NCI-H2196 (cell line): ENCODE measurements at regions not wholly inside any gene's neighbourhood (a gene's known extent, or its start where the extent isn't known, plus 50 kb on each side); places are given as distances from the start of the nearest gene placed in this dataset.
"Not testable (repeated sequence)": the region's sequence is repeated elsewhere in the genome, so short reads cannot be mapped to it uniquely, and the experiment has no call there.

Experiments
- DNase-seq: peaks from one replicate; lab custom pipeline; 2025; ENCODE audit not compliant: unreplicated experiment; lab: John Stamatoyannopoulos, UW

- DNase-seq, result no peak
Measured at GRCh38 chr4:66482186-66482585, 811.9 kb upstream of the EPHA5 start.

DNA sequence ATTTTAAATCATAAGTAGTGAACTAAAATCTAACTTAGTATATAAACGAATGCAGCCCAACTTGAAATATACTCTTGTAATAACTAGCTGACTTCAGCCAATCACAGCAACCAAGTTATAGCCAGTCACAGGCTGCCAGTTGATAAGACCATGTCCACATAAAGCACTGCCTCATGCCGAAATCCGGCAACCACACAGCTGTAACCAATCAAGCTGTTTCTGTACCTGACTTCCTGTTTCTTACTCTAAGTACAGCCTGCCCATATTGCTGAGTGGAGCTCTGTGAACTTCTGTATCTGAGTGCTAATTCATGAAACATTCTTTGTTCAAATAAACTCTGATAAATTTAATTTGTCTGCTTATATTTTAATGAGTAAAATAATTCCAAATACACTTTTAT lies 805.3 kb upstream of the EPHA5 start:
- no peak for DNase-seq

DNA sequence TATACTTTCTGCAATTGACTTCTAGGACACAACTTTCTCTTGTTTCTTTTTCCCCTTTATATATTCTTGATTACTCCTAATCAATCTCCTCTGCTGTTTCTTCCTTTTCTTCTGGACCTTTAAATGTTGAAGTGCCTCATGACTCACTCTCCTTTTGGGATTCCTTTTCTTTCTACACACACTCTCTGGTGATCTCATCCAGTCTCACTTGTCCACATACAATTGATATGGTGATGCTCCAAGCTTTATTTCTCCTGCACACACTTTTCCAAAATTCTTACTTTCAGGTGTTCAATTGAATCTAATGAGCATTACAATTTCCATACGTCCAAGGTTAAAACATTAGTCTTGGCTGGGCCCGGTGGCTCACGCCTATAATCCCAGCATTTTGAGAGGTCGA lies 794.8 kb upstream of the EPHA5 start:
- no peak for DNase-seq

DNA sequence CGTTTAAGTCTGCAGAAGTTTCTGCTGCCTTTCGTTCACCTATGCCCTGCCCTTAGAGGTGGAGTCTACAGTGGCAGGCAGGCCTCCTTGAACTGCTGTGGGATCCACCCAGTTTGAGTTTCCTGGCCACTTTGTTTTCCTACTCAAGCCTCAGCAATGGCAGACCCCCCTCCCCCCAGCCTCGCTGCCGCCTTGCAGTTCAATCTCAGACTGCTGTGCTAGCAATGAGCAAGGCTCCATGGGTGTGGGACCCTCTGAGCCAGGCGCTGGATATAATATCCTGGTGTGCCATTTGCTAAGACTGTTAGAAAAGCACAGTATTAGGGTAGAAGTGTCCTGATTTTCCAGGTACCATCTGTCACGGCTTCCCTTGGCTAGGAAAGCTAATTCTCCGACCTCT lies 792.6 kb upstream of the EPHA5 start:
- not testable (repeated sequence) for DNase-seq

- DNase-seq, result no peak
Measured at GRCh38 chr4:66451741-66452140, 781.5 kb upstream of the EPHA5 start.

DNA sequence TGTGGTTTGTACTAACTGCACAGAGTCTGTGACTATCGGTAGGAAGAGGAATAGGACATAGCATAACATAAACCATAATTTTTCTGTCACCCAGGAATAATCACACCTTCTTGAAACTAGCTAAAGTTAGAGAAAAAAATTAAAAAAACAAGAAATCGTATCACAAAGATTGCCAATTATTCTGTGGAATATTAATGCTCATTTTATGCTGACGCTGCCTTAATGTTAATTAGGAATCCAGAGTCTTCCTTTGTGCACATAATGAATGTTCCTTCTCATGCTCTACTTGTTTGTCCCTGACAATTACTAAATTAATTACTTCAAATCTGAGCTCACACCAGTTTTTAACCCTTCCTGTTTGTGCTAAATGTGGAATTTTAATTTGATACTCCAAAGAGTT lies 772.7 kb upstream of the EPHA5 start:
- DNase-seq, result no peak

DNA sequence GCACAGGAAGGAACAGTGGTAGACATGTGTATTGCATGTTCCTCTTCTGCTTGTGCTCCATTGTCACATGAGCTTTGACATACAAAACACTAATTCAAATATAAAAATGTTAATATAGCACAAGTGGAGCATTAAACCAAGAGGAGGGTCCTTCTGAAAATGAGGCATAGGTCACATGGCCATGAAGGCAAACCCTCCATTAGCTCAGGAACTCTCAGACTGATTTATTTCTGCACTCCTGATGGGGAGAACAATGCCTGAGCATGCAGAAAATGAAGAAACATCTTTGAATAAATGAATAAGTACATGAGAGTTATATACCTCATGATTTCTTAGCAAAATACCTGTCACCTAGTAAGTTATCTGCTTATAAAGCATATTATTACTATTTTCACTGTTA lies 769.2 kb upstream of the EPHA5 start:
- no peak for DNase-seq

- no peak for DNase-seq
Measured at GRCh38 chr4:66433706-66434105, 763.4 kb upstream of the EPHA5 start.

- no peak for DNase-seq
Measured at GRCh38 chr4:66430856-66431255, 760.6 kb upstream of the EPHA5 start.

DNA sequence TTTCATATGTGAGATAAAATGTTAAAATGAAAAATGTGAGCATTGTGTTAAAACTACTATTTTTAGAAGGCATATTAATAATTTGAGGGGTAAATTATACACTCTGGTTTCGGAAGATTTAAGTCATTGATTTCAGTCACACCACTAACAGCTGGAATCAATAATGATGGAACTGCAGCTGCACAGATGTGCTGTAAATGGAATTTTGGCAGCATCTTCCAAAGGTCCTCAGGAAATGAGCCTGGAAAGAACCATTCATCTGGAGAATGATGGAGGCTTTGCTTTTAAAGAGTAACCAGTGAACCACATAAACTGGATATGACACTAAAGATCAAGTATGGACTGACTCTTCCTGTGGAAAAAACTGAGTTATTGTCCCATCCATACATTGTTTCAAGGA lies 759.0 kb upstream of the EPHA5 start:
- DNase-seq, result no peak

DNA sequence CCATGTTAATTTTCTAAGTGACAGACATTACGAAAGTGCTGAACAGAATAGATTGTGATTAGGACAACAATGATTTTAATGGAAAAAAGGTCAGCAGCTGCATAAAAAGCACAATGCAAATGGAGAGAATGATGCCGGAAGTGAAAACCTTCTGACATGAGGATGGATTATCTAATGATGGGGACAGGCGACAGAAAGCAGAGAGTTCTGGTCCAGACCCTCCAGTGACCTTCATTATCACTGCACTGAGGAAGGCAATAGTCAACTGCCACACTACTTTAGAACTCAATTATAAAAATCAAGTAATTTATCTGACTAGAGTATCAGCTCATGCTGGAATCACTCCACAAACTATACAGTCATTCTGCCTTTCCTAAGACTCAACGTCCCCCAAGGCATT lies 746.1 kb upstream of the EPHA5 start:
- DNase-seq, result no peak

DNA sequence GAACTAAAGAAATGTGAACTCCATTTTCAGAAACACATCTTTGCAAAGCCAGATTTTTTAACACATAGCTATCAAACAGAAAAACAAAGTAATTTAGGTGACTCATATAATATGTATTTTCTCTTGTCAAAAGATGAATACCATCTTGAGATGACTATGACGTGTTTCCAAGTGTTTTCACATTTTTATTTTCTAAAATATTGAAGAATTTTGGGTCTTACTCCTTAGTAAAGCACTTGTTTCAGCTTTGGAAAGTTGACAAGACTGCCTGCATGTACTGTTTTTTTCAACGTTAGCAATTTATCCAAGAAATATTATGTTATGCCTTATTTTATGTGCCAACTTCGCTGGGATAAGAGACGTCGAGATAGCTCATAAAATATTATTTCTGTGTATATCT lies 733.9 kb upstream of the EPHA5 start:
- DNase-seq, result no peak

DNA sequence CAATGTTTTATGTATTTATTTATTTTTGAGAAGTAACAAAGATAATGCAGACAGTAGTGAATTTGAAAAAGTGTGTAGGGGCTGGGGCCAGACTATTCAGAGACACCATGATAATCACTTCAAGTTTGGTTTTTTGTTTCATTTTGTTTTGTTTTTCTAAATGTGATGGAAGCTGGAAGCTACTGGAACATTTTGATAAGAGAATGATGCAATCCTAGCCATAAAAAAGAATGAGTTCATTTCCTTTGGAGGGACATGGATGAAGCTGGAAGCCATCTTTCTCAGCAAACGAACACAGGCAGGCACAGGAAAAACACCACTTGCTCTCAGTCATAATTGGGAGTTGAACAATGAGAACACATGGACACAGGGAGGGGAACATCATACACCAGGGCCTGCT lies 706.6 kb upstream of the EPHA5 start:
- no peak for DNase-seq

- no peak for DNase-seq
Measured at GRCh38 chr4:66376396-66376795, 706.1 kb upstream of the EPHA5 start.

- no peak for DNase-seq
Measured at GRCh38 chr4:66373268-66373667, 703.0 kb upstream of the EPHA5 start.

DNA sequence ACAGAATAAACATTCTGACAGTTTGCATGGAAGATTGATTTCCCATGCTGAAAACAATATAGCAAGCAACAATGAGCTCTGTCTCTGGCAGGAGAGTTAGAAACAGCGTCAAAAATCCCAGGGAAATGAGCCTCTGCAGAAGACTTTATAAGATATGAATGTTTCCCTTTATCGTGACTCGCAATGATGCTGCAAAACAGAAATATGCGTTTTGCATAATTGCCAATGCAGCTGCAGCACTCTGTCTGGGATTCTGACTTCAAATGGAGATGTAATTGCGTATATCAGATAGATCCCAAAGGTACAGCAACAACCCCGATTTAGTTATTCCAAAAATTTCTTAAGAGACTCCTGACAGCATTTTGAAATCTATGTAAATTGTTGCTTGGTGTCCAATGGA lies 702.4 kb upstream of the EPHA5 start:
- no peak for DNase-seq

- DNase-seq, result no peak
Measured at GRCh38 chr4:66367043-66367660, 696.9 kb upstream of the EPHA5 start.

DNA sequence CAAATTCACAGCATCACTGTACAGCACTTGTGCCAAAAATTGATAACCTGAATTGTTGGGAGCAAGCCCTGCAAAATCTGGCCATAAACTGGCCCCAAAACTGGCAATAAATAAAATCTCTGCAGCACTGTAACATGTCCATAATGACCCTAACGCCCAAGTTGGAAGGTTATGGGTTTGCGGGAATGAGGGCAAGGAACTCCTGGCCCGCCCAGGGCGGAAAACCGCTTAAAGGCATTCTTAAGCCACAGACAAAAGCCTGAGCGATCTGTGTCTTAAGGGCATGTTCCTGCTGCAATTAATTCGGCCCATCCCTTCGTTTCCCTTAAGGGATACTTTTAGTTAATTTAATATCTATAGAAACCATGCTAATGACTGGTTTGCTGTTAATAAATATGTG lies 690.1 kb upstream of the EPHA5 start:
- not testable (repeated sequence) for DNase-seq

GRCh38 chr4:66357316-66357715 lies 687.0 kb upstream of the EPHA5 start:
- DNase-seq, result no peak

DNA sequence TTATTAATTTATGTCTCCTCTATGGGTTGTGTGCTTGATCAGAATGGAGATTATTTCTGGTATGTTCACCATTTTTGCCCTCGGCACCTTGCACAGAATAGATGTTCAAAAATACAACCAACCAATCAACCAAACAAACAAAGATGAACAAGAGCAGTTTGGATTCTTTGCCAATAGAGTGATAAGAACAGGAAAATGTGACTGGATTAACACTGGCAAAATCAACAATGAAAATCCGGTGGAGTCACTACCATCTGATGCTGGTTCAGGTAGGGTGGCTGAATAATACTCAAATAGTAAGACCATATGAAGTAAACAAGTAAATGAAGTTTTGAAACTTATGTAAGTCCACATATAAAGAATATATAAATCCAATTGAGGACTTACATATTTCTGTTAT lies 685.0 kb upstream of the EPHA5 start:
- no peak for DNase-seq

DNA sequence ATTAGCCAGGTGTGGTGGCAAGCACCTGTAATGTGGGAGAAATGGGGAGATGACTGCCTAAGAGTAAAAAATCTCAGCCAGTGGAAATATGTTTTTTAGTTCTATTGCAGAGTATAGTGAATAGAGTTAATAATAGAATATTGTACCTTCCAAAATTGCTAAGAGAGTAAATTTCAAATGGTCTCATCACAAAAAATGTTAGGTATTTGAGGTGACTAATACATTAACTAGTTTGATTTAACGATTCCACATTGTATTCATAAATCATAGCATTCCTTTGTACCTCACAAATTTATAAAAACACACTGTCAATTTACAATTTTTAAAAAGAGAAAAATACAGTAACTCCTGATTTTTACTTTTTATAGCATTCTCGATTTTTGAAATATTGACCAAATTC lies 681.5 kb upstream of the EPHA5 start:
- DNase-seq, result no peak

GRCh38 chr4:66340286-66340893 lies 670.1 kb upstream of the EPHA5 start:
- no peak for DNase-seq

GRCh38 chr4:66339007-66339406 lies 668.7 kb upstream of the EPHA5 start:
- no peak for DNase-seq
